GM21447 (cell line): ENCODE measurements at regions not wholly inside any gene's neighbourhood (a gene's known extent, or its start where the extent isn't known, plus 50 kb on each side); places are given as distances from the start of the nearest gene placed in this dataset.

ENCODE experiments used
- ATAC-seq: cut with Tn5 transposase; IDR thresholded peaks from one replicate; pipeline ENCODE4 v1.9.1; 2021; ENCODE audit not compliant: unreplicated experiment

- no peak for ATAC-seq
Observed at GRCh38 chr12:68499616-68500015, 111.1 kb upstream of the RAP1B start.

GRCh38 chr12:68501226-68501625, 109.5 kb upstream of the RAP1B start:
- ATAC-seq, result no peak

GRCh38 chr12:68505970-68506369, 104.7 kb upstream of the RAP1B start:
- no peak for ATAC-seq

GRCh38 chr12:68506619-68507018, 104.1 kb upstream of the RAP1B start:
- ATAC-seq, result no peak

- ATAC-seq, result no peak
Observed at GRCh38 chr12:68507657-68508056, 103.0 kb upstream of the RAP1B start.

- no peak for ATAC-seq
Observed at GRCh38 chr12:68508576-68508975, 102.1 kb upstream of the RAP1B start.

- no peak for ATAC-seq
Observed at GRCh38 chr12:68509242-68509641, 101.5 kb upstream of the RAP1B start.

- no peak for ATAC-seq
Observed at GRCh38 chr12:68510397-68510796, 100.3 kb upstream of the RAP1B start.

GRCh38 chr12:68514807-68515411, 95.8 kb upstream of the RAP1B start:
- no peak for ATAC-seq

GRCh38 chr12:68515793-68516192, 94.9 kb upstream of the RAP1B start:
- no peak for ATAC-seq

GRCh38 chr12:68521321-68521839, 89.3 kb upstream of the RAP1B start:
- ATAC-seq, result no peak

GRCh38 chr12:68521848-68522502, 88.7 kb upstream of the RAP1B start:
- no peak for ATAC-seq

GRCh38 chr12:68529466-68529865, 81.2 kb upstream of the RAP1B start:
- no peak for ATAC-seq

GRCh38 chr12:68529869-68530268, 80.8 kb upstream of the RAP1B start:
- ATAC-seq, result no peak

- ATAC-seq, result no peak
Observed at GRCh38 chr12:68530299-68530698, 80.4 kb upstream of the RAP1B start.

- no peak for ATAC-seq
Observed at GRCh38 chr12:68530965-68531364, 79.7 kb upstream of the RAP1B start.

GRCh38 chr12:68532204-68532886, 78.4 kb upstream of the RAP1B start:
- no peak for ATAC-seq

GRCh38 chr12:68532887-68533248, 77.8 kb upstream of the RAP1B start:
- no peak for ATAC-seq

GRCh38 chr12:68534108-68534507, 76.6 kb upstream of the RAP1B start:
- no peak for ATAC-seq

GRCh38 chr12:68536885-68537485, 73.7 kb upstream of the RAP1B start:
- ATAC-seq, result no peak

GRCh38 chr12:68537571-68537970, 73.1 kb upstream of the RAP1B start:
- ATAC-seq, result no peak
